Mesendoderm (in vitro differentiated cells): ENCODE measurements at regions not wholly inside any gene's neighbourhood (a gene's known extent, or its start where the extent isn't known, plus 50 kb on each side); places are given as distances from the start of the nearest gene placed in this dataset.
"Not testable (repeated sequence)": the region's sequence is repeated elsewhere in the genome, so short reads cannot be mapped to it uniquely, and the experiment has no call there.

Experiments used
- DNase-seq: peaks from one replicate; pipeline ENCODE4 v3.0.0; 2013
- H2AK5ac ChIP-seq: 2 replicates; pipeline ENCODE4 v1.6.1; 2013; ENCODE audit warnings: low read length, inconsistent platforms
- H2BK120ac ChIP-seq: 2 replicates; pipeline ENCODE4 v1.6.1; 2013; ENCODE audit warnings: low read depth, mild to moderate bottlenecking, low read length, moderate library complexity, mixed read lengths
- H2BK15ac ChIP-seq: replicated peaks from 2 replicates; pipeline ENCODE4 v1.6.1; 2013; ENCODE audit warnings: low read depth, mild to moderate bottlenecking, moderate library complexity
- H2BK5ac ChIP-seq: 2 replicates; pipeline ENCODE4 v1.6.1; 2013; ENCODE audit warnings: low read length, inconsistent platforms
- H3K18ac ChIP-seq: 2 replicates; pipeline ENCODE4 v1.6.1; 2013; ENCODE audit warnings: mild to moderate bottlenecking, low read length, mixed read lengths
- H3K23ac ChIP-seq: one replicate; pipeline ENCODE4 v1.6.1; 2013; ENCODE audit warnings: low read length
- H3K27ac ChIP-seq: 2 replicates; pipeline ENCODE4 v1.5.1; 2013; ENCODE audit warnings: low read depth, mild to moderate bottlenecking, inconsistent platforms, low read length, moderate library complexity
- H3K27me3 ChIP-seq: 2 replicates; pipeline ENCODE4 v1.6.1; 2013; ENCODE audit warnings: low read length, control low read depth, mild to moderate bottlenecking, inconsistent platforms; ENCODE audit not compliant: insufficient read depth, poor library complexity
- H3K36me3 ChIP-seq: 2 replicates; pipeline ENCODE4 v1.6.1; 2013; ENCODE audit warnings: low read length, inconsistent platforms; ENCODE audit not compliant: control insufficient read depth, insufficient read depth
- H3K4ac ChIP-seq: one replicate; pipeline ENCODE4 v1.6.1; 2013; ENCODE audit warnings: low read depth, mild to moderate bottlenecking, low read length, moderate library complexity
- H3K4me1 ChIP-seq: 2 replicates; pipeline ENCODE4 v1.6.1; 2013; ENCODE audit warnings: low read depth, low read length, inconsistent platforms; ENCODE audit not compliant: control insufficient read depth
- H3K4me2 ChIP-seq: 2 replicates; pipeline ENCODE4 v1.6.1; 2013; ENCODE audit warnings: low read length
- H3K4me3 ChIP-seq: 2 replicates; pipeline ENCODE4 v1.5.1; 2013; ENCODE audit warnings: mild to moderate bottlenecking, low read length
- H3K56ac ChIP-seq: one replicate; pipeline ENCODE4 v1.6.1; 2013; ENCODE audit warnings: low read length
- H3K79me1 ChIP-seq: 2 replicates; pipeline ENCODE4 v1.6.1; 2013; ENCODE audit warnings: low read length, inconsistent platforms
- H3K79me2 ChIP-seq: 2 replicates; pipeline ENCODE4 v1.6.1; 2013; ENCODE audit warnings: mild to moderate bottlenecking, low read length; ENCODE audit not compliant: control insufficient read depth, insufficient read depth
- H3K9ac ChIP-seq: 2 replicates; pipeline ENCODE4 v1.6.1; 2013; ENCODE audit warnings: low read length, inconsistent platforms
- H4K5ac ChIP-seq: one replicate; pipeline ENCODE4 v1.6.1; 2013; ENCODE audit warnings: low read length
- H4K8ac ChIP-seq: one replicate; pipeline ENCODE4 v1.6.1; 2013; ENCODE audit warnings: low read depth, mild to moderate bottlenecking, control low read depth, low read length, moderate library complexity
- WGBS: extraction: QIAGEN DNeasy Blood & Tissue Kit; methylation state at CpG from one replicate; pipeline ENCODE4 v1.1.7; 2013; ENCODE audit warnings: low lambda C conversion rate, missing lambda C conversion rate; ENCODE audit not compliant: insufficient coverage; ENCODE audit errors: extremely low coverage; 5-methylcytosine and 5-hydroxymethylcytosine counted together

GRCh38 chr3:78512786-78513185, 1255.0 kb downstream of the ROBO1 start:
- H3K79me2 ChIP-seq, H2BK5ac ChIP-seq, H3K27ac ChIP-seq, DNase-seq, H3K4me1 ChIP-seq, H4K8ac ChIP-seq, H3K9ac ChIP-seq, H4K5ac ChIP-seq, H2BK15ac ChIP-seq, H3K56ac ChIP-seq, H3K4me3 ChIP-seq, H2AK5ac ChIP-seq, H3K4me2 ChIP-seq, H3K36me3 ChIP-seq, H3K23ac ChIP-seq, H3K18ac ChIP-seq, H2BK120ac ChIP-seq, H3K79me1 ChIP-seq, H3K27me3 ChIP-seq, H3K4ac ChIP-seq: not testable (repeated sequence)
- WGBS: no CpG with 5 or more reads among the region's 4 CpGs

- Histone ChIP-seq H3K36me3 (no peaks in the 10 kb centered on the region), H3K4me2 (no peak overlapping the region), H4K8ac (no peak overlapping the region), H3K79me2 (no peaks in the 10 kb centered on the region), H3K9ac (no peak overlapping the region), H3K27me3 (no peaks in the 10 kb centered on the region), H2BK5ac (no peak overlapping the region), H3K79me1 (no peaks in the 10 kb centered on the region), H3K27ac (no peak overlapping the region), H3K23ac (no peak overlapping the region), H4K5ac (no peak overlapping the region), H2AK5ac (no peak overlapping the region), H3K18ac (no peak overlapping the region), H3K4me3 (no peak overlapping the region), H3K4ac (no peak overlapping the region), H3K4me1 (no peaks in the 10 kb centered on the region), H3K56ac (no peak overlapping the region), H2BK120ac (no peak overlapping the region), H2BK15ac (no peak overlapping the region)
- WGBS: no CpG with 5 or more reads among the region's 3 CpGs
- DNase-seq: no peak
These were observed 1251.4 kb downstream of the ROBO1 start for GRCh38 chr3:78516437-78516836.

GRCh38 chr3:78516937-78517336, 1250.9 kb downstream of the ROBO1 start:
- no peak for DNase-seq
- Histone ChIP-seq H4K5ac (no peak overlapping the region), H3K18ac (no peak overlapping the region), H3K36me3 (no peaks in the 10 kb centered on the region), H2BK15ac (no peak overlapping the region), H3K4me3 (no peak overlapping the region), H3K9ac (no peak overlapping the region), H3K27ac (no peak overlapping the region), H2BK120ac (no peak overlapping the region), H3K27me3 (no peaks in the 10 kb centered on the region), H2BK5ac (no peak overlapping the region), H3K79me1 (no peaks in the 10 kb centered on the region), H3K79me2 (no peaks in the 10 kb centered on the region), H3K23ac (no peak overlapping the region), H2AK5ac (no peak overlapping the region), H3K4me2 (no peak overlapping the region), H3K4me1 (no peaks in the 10 kb centered on the region), H3K4ac (no peak overlapping the region), H3K56ac (no peak overlapping the region), H4K8ac (no peak overlapping the region)

- Histone ChIP-seq H3K56ac (no peak overlapping the region), H3K9ac (no peak overlapping the region), H4K5ac (no peak overlapping the region), H3K4me2 (no peak overlapping the region), H3K23ac (no peak overlapping the region), H3K79me2 (no peaks in the 10 kb centered on the region), H3K4me1 (no peaks in the 10 kb centered on the region), H3K4me3 (no peak overlapping the region), H4K8ac (no peak overlapping the region), H2AK5ac (no peak overlapping the region), H3K27me3 (no peaks in the 10 kb centered on the region), H2BK120ac (no peak overlapping the region), H3K79me1 (no peaks in the 10 kb centered on the region), H3K27ac (no peak overlapping the region), H3K18ac (no peak overlapping the region), H2BK5ac (no peak overlapping the region), H3K36me3 (no peaks in the 10 kb centered on the region), H3K4ac (no peak overlapping the region), H2BK15ac (no peak overlapping the region)
- DNase-seq: no peak
- no CpG with 5 or more reads among the region's 1 CpG for WGBS
These were observed 1249.8 kb downstream of the ROBO1 start for GRCh38 chr3:78517965-78518364.

- Histone ChIP-seq H3K27ac (no peak overlapping the region), H3K4me1 (no peaks in the 10 kb centered on the region), H3K18ac (no peak overlapping the region), H3K9ac (no peak overlapping the region), H3K56ac (no peak overlapping the region), H3K79me1 (no peaks in the 10 kb centered on the region), H3K36me3 (no peaks in the 10 kb centered on the region), H3K23ac (no peak overlapping the region), H2BK15ac (no peak overlapping the region), H3K27me3 (no peaks in the 10 kb centered on the region), H3K4ac (no peak overlapping the region), H4K5ac (no peak overlapping the region), H2AK5ac (no peak overlapping the region), H3K79me2 (no peaks in the 10 kb centered on the region), H4K8ac (no peak overlapping the region), H2BK120ac (no peak overlapping the region), H2BK5ac (no peak overlapping the region), H3K4me2 (no peak overlapping the region), H3K4me3 (no peak overlapping the region)
- WGBS: no CpG with 5 or more reads among the region's 2 CpGs
- no peak for DNase-seq
These were observed 1248.5 kb downstream of the ROBO1 start for GRCh38 chr3:78519281-78519680.

GRCh38 chr3:78529601-78530000, 1238.2 kb downstream of the ROBO1 start:
- Histone ChIP-seq H3K56ac (no peak overlapping the region), H3K36me3 (no peaks in the 10 kb centered on the region), H3K27ac (no peak overlapping the region), H2BK120ac (no peak overlapping the region), H3K27me3 (no peaks in the 10 kb centered on the region), H2BK15ac (no peak overlapping the region), H3K18ac (no peak overlapping the region), H3K4me1 (no peaks in the 10 kb centered on the region), H3K23ac (no peak overlapping the region), H4K8ac (no peak overlapping the region), H3K4ac (no peak overlapping the region), H3K4me3 (no peak overlapping the region), H2BK5ac (no peak overlapping the region), H3K79me1 (no peaks in the 10 kb centered on the region), H3K9ac (no peak overlapping the region), H3K79me2 (no peaks in the 10 kb centered on the region), H3K4me2 (no peak overlapping the region), H2AK5ac (no peak overlapping the region), H4K5ac (no peak overlapping the region)
- DNase-seq: no peak
- no CpG with 5 or more reads among the region's 3 CpGs for WGBS
